Central memory CD8-positive, alpha-beta T cell (primary cell): ENCODE measurements at regions not wholly inside any gene's neighbourhood (a gene's known extent, or its start where the extent isn't known, plus 50 kb on each side); places are given as distances from the start of the nearest gene placed in this dataset.

ENCODE experiments used
- ATAC-seq: fragments of 150-1000 bp; cut with Tn5 transposase; replicated peaks from 2 replicates; pipeline ENCODE4 v1.10.0; 2022; ENCODE audit warnings: mild to moderate bottlenecking, moderate FRiP score, moderate number of reproducible peaks; ENCODE audit not compliant: poor library complexity, severe bottlenecking; ENCODE audit errors: extremely low read depth
- DNase-seq, 2 donors: peaks; one replicate each; pipeline ENCODE4 v3.0.0; 2021; ENCODE audit warnings: low spot score in 2 of 2
- H3K27ac Mint-ChIP-seq: one replicate; pipeline ENCODE4 v1.8.0; 2022; ENCODE audit warnings: low read depth, mild to moderate bottlenecking, moderate library complexity, mixed read lengths
- H3K27me3 Mint-ChIP-seq: one replicate; pipeline ENCODE4 v1.8.0; 2022; ENCODE audit warnings: mixed read lengths
- H3K36me3 Mint-ChIP-seq: one replicate; pipeline ENCODE4 v1.8.0; 2022; ENCODE audit warnings: mild to moderate bottlenecking, moderate library complexity, mixed read lengths; ENCODE audit not compliant: insufficient read depth
- H3K4me1 Mint-ChIP-seq: one replicate; pipeline ENCODE4 v1.8.0; 2022; ENCODE audit warnings: mixed read lengths
- H3K4me3 Mint-ChIP-seq: one replicate; pipeline ENCODE4 v1.8.0; 2022; ENCODE audit warnings: mild to moderate bottlenecking, moderate library complexity, mixed read lengths
- H3K9me3 Mint-ChIP-seq: one replicate; pipeline ENCODE4 v1.8.0; 2022; ENCODE audit warnings: mixed read lengths

- Mint-ChIP-seq H3K9me3 (no peaks in the 10 kb centered on the region), H3K36me3 (peaks cover 8% of the 10 kb centered on the region), H3K27ac (no peak overlapping the region), H3K27me3 (peaks cover 31% of the 10 kb centered on the region), H3K4me1 (peaks cover 10% of the 10 kb centered on the region), H3K4me3 (no peak overlapping the region)
- DNase-seq (no peak), ATAC-seq (no peak)
Measured at GRCh38 chr9:105147110-105147871, 97.2 kb upstream of the SLC44A1 start.

GRCh38 chr9:105148328-105149006 lies 96.0 kb upstream of the SLC44A1 start:
- peaks cover 11% of the 10 kb centered on the region for H3K4me1 Mint-ChIP-seq
- no peak overlapping the region for H3K27ac Mint-ChIP-seq
- ATAC-seq (no peak), DNase-seq (no peak)
- peaks cover 20% of the 10 kb centered on the region for H3K27me3 Mint-ChIP-seq
- H3K4me3 Mint-ChIP-seq: no peak overlapping the region
- H3K9me3 Mint-ChIP-seq: no peaks in the 10 kb centered on the region
- H3K36me3 Mint-ChIP-seq: peaks cover 8% of the 10 kb centered on the region

- no peak for ATAC-seq
- Mint-ChIP-seq H3K4me3 (no peak overlapping the region), H3K9me3 (no peaks in the 10 kb centered on the region), H3K4me1 (peaks cover 11% of the 10 kb centered on the region), H3K27ac (no peak overlapping the region), H3K27me3 (peaks cover 9% of the 10 kb centered on the region), H3K36me3 (peaks cover 8% of the 10 kb centered on the region)
- no peak for DNase-seq
Measured at GRCh38 chr9:105150991-105151685, 93.3 kb upstream of the SLC44A1 start.

- Mint-ChIP-seq H3K4me1 (peaks cover 11% of the 10 kb centered on the region), H3K9me3 (no peaks in the 10 kb centered on the region), H3K27ac (no peak overlapping the region), H3K27me3 (peaks cover 4% of the 10 kb centered on the region), H3K4me3 (no peak overlapping the region), H3K36me3 (peaks cover 6% of the 10 kb centered on the region)
- DNase-seq (no peak), ATAC-seq (no peak)
Measured at GRCh38 chr9:105151686-105151995, 92.8 kb upstream of the SLC44A1 start.

GRCh38 chr9:105154723-105155191 lies 89.7 kb upstream of the SLC44A1 start:
- no peak overlapping the region for H3K4me3 Mint-ChIP-seq
- peaks cover 6% of the 10 kb centered on the region for H3K36me3 Mint-ChIP-seq
- DNase-seq: no peak
- no peak for ATAC-seq
- no peak overlapping the region for H3K27ac Mint-ChIP-seq
- peaks cover 15% of the 10 kb centered on the region for H3K27me3 Mint-ChIP-seq
- peaks cover 16% of the 10 kb centered on the region for H3K4me1 Mint-ChIP-seq
- H3K9me3 Mint-ChIP-seq: no peaks in the 10 kb centered on the region

- DNase-seq: peak in 1 of 2 donors; percentile 10
- no peaks in the 10 kb centered on the region for H3K9me3 Mint-ChIP-seq
- H3K27ac Mint-ChIP-seq: no peak overlapping the region
- ATAC-seq: peak; percentile 50
- H3K4me3 Mint-ChIP-seq: no peak overlapping the region
- peaks cover 18% of the 10 kb centered on the region for H3K27me3 Mint-ChIP-seq
- H3K36me3 Mint-ChIP-seq: no peaks in the 10 kb centered on the region
- H3K4me1 Mint-ChIP-seq: peaks cover 7% of the 10 kb centered on the region
Measured at GRCh38 chr9:105157171-105157583, 87.3 kb upstream of the SLC44A1 start.

- Mint-ChIP-seq H3K36me3 (no peaks in the 10 kb centered on the region), H3K9me3 (no peaks in the 10 kb centered on the region), H3K27me3 (peaks cover 20% of the 10 kb centered on the region), H3K4me1 (peaks cover 5% of the 10 kb centered on the region), H3K4me3 (no peak overlapping the region), H3K27ac (no peak overlapping the region)
- ATAC-seq: no peak
- DNase-seq: no peak
Measured at GRCh38 chr9:105158020-105158419, 86.4 kb upstream of the SLC44A1 start.

- Mint-ChIP-seq H3K27ac (no peak overlapping the region), H3K9me3 (no peaks in the 10 kb centered on the region), H3K36me3 (no peaks in the 10 kb centered on the region), H3K27me3 (peaks cover 27% of the 10 kb centered on the region), H3K4me3 (no peak overlapping the region), H3K4me1 (peaks cover 5% of the 10 kb centered on the region)
- no peak for ATAC-seq
- DNase-seq: no peak
Measured at GRCh38 chr9:105158898-105159297, 85.6 kb upstream of the SLC44A1 start.

- Mint-ChIP-seq H3K36me3 (no peaks in the 10 kb centered on the region), H3K27me3 (peaks cover 27% of the 10 kb centered on the region), H3K4me1 (no peaks in the 10 kb centered on the region), H3K9me3 (no peaks in the 10 kb centered on the region), H3K27ac (no peak overlapping the region), H3K4me3 (no peak overlapping the region)
- ATAC-seq (no peak), DNase-seq (no peak)
Measured at GRCh38 chr9:105168870-105169319, 75.6 kb upstream of the SLC44A1 start.

- H3K4me1 Mint-ChIP-seq: no peaks in the 10 kb centered on the region
- ATAC-seq: no peak
- no peak for DNase-seq
- H3K36me3 Mint-ChIP-seq: no peaks in the 10 kb centered on the region
- no peak overlapping the region for H3K4me3 Mint-ChIP-seq
- H3K9me3 Mint-ChIP-seq: no peaks in the 10 kb centered on the region
- no peak overlapping the region for H3K27ac Mint-ChIP-seq
- peaks cover 19% of the 10 kb centered on the region for H3K27me3 Mint-ChIP-seq
Measured at GRCh38 chr9:105171076-105171475, 73.4 kb upstream of the SLC44A1 start.

- peaks cover 13% of the 10 kb centered on the region for H3K27me3 Mint-ChIP-seq
- H3K4me3 Mint-ChIP-seq: no peak overlapping the region
- no peaks in the 10 kb centered on the region for H3K9me3 Mint-ChIP-seq
- no peaks in the 10 kb centered on the region for H3K4me1 Mint-ChIP-seq
- ATAC-seq: no peak
- H3K27ac Mint-ChIP-seq: no peak overlapping the region
- H3K36me3 Mint-ChIP-seq: no peaks in the 10 kb centered on the region
- no peak for DNase-seq
Measured at GRCh38 chr9:105171589-105171988, 72.9 kb upstream of the SLC44A1 start.

GRCh38 chr9:105172436-105172835 lies 72.0 kb upstream of the SLC44A1 start:
- DNase-seq (no peak), ATAC-seq (no peak)
- Mint-ChIP-seq H3K36me3 (no peaks in the 10 kb centered on the region), H3K27me3 (peaks cover 5% of the 10 kb centered on the region), H3K9me3 (no peaks in the 10 kb centered on the region), H3K4me1 (no peaks in the 10 kb centered on the region), H3K4me3 (no peak overlapping the region), H3K27ac (no peak overlapping the region)

GRCh38 chr9:105173306-105173705 lies 71.1 kb upstream of the SLC44A1 start:
- no peaks in the 10 kb centered on the region for H3K36me3 Mint-ChIP-seq
- no peaks in the 10 kb centered on the region for H3K9me3 Mint-ChIP-seq
- H3K27ac Mint-ChIP-seq: no peak overlapping the region

More at GRCh38 chr9:105173306-105173705, 71.1 kb upstream of the SLC44A1 start:
- Mint-ChIP-seq H3K27me3 (no peaks in the 10 kb centered on the region), H3K4me1 (no peaks in the 10 kb centered on the region), H3K4me3 (no peak overlapping the region)
- DNase-seq: no peak
- ATAC-seq: no peak
